ENCODE measurements at regions not wholly inside any gene's neighbourhood (a gene's known extent, or its start where the extent isn't known, plus 50 kb on each side); places are given as distances from the start of the nearest gene placed in this dataset.

GRCh38 chr13:85650613-85651012 lies 148.6 kb downstream of the SLITRK6 start:
- TF ChIP-seq EZH2 (IDR thresholded peaks at IDR 0.05; ENCODE audit: low read depth), result no peak
- no peak for TF ChIP-seq CTCF (conservative IDR thresholded peaks at IDR 0.05)

All from PC-9 (cell line).